CD4-positive, alpha-beta T cell treated with Interleukin-4 for 1 hour (primary cell): ENCODE measurements at regions not wholly inside any gene's neighbourhood (a gene's known extent, or its start where the extent isn't known, plus 50 kb on each side); places are given as distances from the start of the nearest gene placed in this dataset.

Experiments used
- DNase-seq, 2 donors: peaks; one replicate each; pipeline ENCODE4 v3.0.0-alpha.2; 2020 to 2022

- no peak for DNase-seq
Observed at GRCh38 chrX:14124562-14124961, 94.9 kb upstream of the GEMIN8 start.

DNA sequence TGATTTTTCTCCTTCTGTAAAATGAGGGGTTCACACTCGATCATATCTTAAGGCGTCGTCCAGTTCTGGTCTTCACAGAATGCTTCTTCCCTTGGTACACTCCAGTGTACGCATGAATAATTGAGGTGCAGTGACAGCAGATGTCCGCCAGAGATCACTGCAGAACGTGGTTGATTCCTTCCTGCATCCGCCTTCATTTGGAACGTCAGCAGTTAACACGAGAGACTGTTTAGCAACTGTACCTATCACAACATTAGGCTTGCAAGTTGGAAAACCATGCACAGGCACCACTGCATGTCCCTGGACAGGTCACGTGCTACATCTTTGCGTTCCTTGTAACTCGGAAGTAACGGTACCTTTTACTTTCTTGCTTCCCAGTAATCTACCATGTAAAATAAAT, 66.0 kb upstream of the GEMIN8 start:
- DNase-seq = peak; percentile 30 to 51

GRCh38 chrX:14094191-14094590, 64.5 kb upstream of the GEMIN8 start:
- no peak for DNase-seq

- DNase-seq = no peak
Observed at GRCh38 chrX:14084466-14084865, 54.8 kb upstream of the GEMIN8 start.

- DNase-seq = no peak
Observed at GRCh38 chrX:14083783-14084182, 54.1 kb upstream of the GEMIN8 start.

DNA sequence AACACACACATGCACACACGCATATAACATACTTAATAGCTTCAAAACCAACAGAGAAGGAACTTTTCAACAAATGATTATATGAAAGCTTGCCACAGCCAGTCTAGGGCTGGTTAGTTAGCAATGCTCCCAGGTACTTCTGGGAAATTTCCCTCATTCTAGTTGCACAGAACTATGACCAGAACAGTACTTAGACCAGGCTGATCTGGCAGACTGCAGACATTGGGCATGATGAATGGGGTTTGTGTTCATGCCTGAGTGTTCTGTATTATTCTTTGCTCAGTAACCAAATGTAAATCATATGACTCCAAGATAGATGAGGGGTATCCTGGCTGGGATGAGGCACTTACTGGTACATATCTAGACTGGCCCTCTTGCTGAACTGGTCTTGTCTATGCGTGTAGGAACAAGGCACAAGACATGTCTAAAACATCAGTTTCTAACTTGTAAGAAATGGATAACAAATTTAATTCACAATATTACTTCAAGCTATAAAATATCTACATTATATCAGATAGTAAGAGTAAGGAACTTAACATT, 50.3 kb upstream of the GEMIN8 start:
- DNase-seq = no peak
